OCI-LY1 (cell line): ENCODE measurements at regions not wholly inside any gene's neighbourhood (a gene's known extent, or its start where the extent isn't known, plus 50 kb on each side); places are given as distances from the start of the nearest gene placed in this dataset.
"Not testable (repeated sequence)": the region's sequence is repeated elsewhere in the genome, so short reads cannot be mapped to it uniquely, and the experiment has no call there.

ENCODE experiments used
- EZH2 ChIP-seq: fragments of 200-600 bp; sonication (generic), shearing (Covaris generic); IDR thresholded peaks from 2 replicates; pipeline ENCODE4 v1.8.0; 2017; ENCODE audit warnings: borderline replicate concordance, mixed run types, mild to moderate bottlenecking, antibody characterized with exemption, low read length, moderate library complexity, mixed read lengths
- TF ChIP-seq, protein P1 (sequence below): fragments of 200-600 bp; sonication (generic), shearing (Covaris generic); IDR thresholded peaks from 2 replicates; pipeline ENCODE4 v1.5.1; 2017; ENCODE audit warnings: mild to moderate bottlenecking, antibody characterized with exemption, low read length, moderate library complexity, mixed read lengths

DNA sequence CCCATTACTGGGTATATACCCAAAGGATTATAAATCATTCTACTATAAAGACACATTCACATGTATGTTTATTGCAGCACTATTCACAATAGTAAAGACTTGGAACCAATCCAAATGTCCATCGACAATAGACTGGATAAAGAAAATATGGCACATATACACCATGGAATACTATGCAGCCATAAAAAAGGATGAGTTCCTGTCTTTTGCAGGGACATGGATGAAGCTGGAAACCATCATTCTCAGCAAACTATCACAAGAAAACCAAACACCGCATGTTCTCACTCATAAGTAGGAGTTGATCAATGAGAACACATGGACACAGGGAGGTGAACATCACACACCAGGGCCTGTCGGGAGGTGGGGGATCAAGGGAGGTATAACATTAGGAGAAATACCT is 62.2 kb upstream of the FBXL17 start:
- TF ChIP-seq, protein P1, sequence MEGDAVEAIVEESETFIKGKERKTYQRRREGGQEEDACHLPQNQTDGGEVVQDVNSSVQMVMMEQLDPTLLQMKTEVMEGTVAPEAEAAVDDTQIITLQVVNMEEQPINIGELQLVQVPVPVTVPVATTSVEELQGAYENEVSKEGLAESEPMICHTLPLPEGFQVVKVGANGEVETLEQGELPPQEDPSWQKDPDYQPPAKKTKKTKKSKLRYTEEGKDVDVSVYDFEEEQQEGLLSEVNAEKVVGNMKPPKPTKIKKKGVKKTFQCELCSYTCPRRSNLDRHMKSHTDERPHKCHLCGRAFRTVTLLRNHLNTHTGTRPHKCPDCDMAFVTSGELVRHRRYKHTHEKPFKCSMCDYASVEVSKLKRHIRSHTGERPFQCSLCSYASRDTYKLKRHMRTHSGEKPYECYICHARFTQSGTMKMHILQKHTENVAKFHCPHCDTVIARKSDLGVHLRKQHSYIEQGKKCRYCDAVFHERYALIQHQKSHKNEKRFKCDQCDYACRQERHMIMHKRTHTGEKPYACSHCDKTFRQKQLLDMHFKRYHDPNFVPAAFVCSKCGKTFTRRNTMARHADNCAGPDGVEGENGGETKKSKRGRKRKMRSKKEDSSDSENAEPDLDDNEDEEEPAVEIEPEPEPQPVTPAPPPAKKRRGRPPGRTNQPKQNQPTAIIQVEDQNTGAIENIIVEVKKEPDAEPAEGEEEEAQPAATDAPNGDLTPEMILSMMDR: not testable (repeated sequence)
- TF ChIP-seq EZH2: not testable (repeated sequence)
